SK-N-SH treated with all-trans-retinoic acid at 6 μM for 48 hours (cell line): ENCODE measurements at regions not wholly inside any gene's neighbourhood (a gene's known extent, or its start where the extent isn't known, plus 50 kb on each side); places are given as distances from the start of the nearest gene placed in this dataset.

Experiments used
- ARNTL ChIP-seq: fragments of 450-650 bp; formaldehyde crosslinking; IDR thresholded peaks from 2 replicates; pipeline ENCODE4 v1.5.0; 2020; ENCODE audit warnings: low read depth, mild to moderate bottlenecking, moderate library complexity, borderline replicate concordance
- BACH2 ChIP-seq: fragments of 250-450 bp; sonication (Bioruptor Pico); IDR thresholded peaks from 2 replicates; pipeline ENCODE4 v1.9.0; 2021; ENCODE audit warnings: mild to moderate bottlenecking, borderline replicate concordance
- CREB5 ChIP-seq: fragments of 250-450 bp; sonication (Bioruptor Pico); IDR thresholded peaks from 2 replicates; pipeline ENCODE4 v1.5.1; 2020; ENCODE audit warnings: low read depth, mild to moderate bottlenecking, moderate library complexity
- CSDC2 ChIP-seq: fragments of 250-450 bp; sonication (Bioruptor Pico); IDR thresholded peaks from 2 replicates; pipeline ENCODE4 v1.5.0; 2020; ENCODE audit warnings: mild to moderate bottlenecking, moderate library complexity
- CSRNP3 ChIP-seq: fragments of 250-450 bp; sonication (Bioruptor Pico); IDR thresholded peaks from 2 replicates; pipeline ENCODE4 v1.5.1; 2021; ENCODE audit warnings: mild to moderate bottlenecking, moderate library complexity
- ESRRG ChIP-seq: fragments of 250-450 bp; sonication (Bioruptor Pico); IDR thresholded peaks from 2 replicates; pipeline ENCODE4 v1.6.1; 2021; ENCODE audit warnings: mild to moderate bottlenecking
- PATZ1 ChIP-seq: fragments of 250-450 bp; sonication (Bioruptor Pico); IDR thresholded peaks from 2 replicates; pipeline ENCODE4 v1.8.0; 2020; ENCODE audit warnings: mild to moderate bottlenecking, moderate library complexity, borderline replicate concordance
- PPARA ChIP-seq: fragments of 250-450 bp; sonication (Bioruptor Pico); IDR thresholded peaks from 2 replicates; pipeline ENCODE4 v1.5.0; 2020; ENCODE audit warnings: mild to moderate bottlenecking, borderline replicate concordance
- TOX ChIP-seq: fragments of 250-450 bp; sonication (Bioruptor Pico); IDR thresholded peaks from 2 replicates; pipeline ENCODE4 v1.8.0; 2021; ENCODE audit warnings: mild to moderate bottlenecking, moderate library complexity, borderline replicate concordance
- TSHZ2 ChIP-seq: fragments of 250-450 bp; sonication (Bioruptor Pico); IDR thresholded peaks from 2 replicates; pipeline ENCODE4 v1.5.0; 2020; ENCODE audit warnings: mild to moderate bottlenecking, moderate library complexity
- ZFP3 ChIP-seq: fragments of 250-450 bp; sonication (Bioruptor Pico); IDR thresholded peaks from 2 replicates; pipeline ENCODE4 v1.5.0; 2020; ENCODE audit warnings: mild to moderate bottlenecking, moderate library complexity
- ZFP30 ChIP-seq: fragments of 450-650 bp; formaldehyde crosslinking; IDR thresholded peaks from 2 replicates; pipeline ENCODE4 v1.5.0; 2022; ENCODE audit warnings: mild to moderate bottlenecking, moderate library complexity
- ZNF8 ChIP-seq: fragments of 450-650 bp; formaldehyde crosslinking; IDR thresholded peaks from 2 replicates; pipeline ENCODE4 v1.5.0; 2020; ENCODE audit warnings: mild to moderate bottlenecking, moderate library complexity

GRCh38 chr10:121357401-121357800, 240.8 kb downstream of the FGFR2 start:
- TF ChIP-seq ARNTL: no peak
- TF ChIP-seq CSRNP3: no peak
- TF ChIP-seq CREB5 (CRISPR knock-in tag): no peak
- no peak for TF ChIP-seq PATZ1 (CRISPR knock-in tag)
- no peak for TF ChIP-seq ZFP3 (CRISPR knock-in tag)
- no peak for TF ChIP-seq ZNF8 (CRISPR knock-in tag)
- no peak for TF ChIP-seq CSDC2 (CRISPR knock-in tag)
- no peak for TF ChIP-seq BACH2 (CRISPR knock-in tag)
- no peak for TF ChIP-seq ESRRG (CRISPR knock-in tag)
- no peak for TF ChIP-seq TSHZ2 (CRISPR knock-in tag)
- no peak for TF ChIP-seq PPARA (CRISPR knock-in tag)
- TF ChIP-seq TOX: no peak
- TF ChIP-seq ZFP30 (CRISPR knock-in tag): no peak
